Endodermal cell (in vitro differentiated cells): ENCODE measurements at regions not wholly inside any gene's neighbourhood (a gene's known extent, or its start where the extent isn't known, plus 50 kb on each side); places are given as distances from the start of the nearest gene placed in this dataset.
"Not testable (repeated sequence)": the region's sequence is repeated elsewhere in the genome, so short reads cannot be mapped to it uniquely, and the experiment has no call there.

ENCODE experiments used
- DNase-seq: peaks from one replicate; pipeline ENCODE4 v3.0.0-alpha.2; 2017
- H3K27ac ChIP-seq: 2 replicates; pipeline ENCODE4 v1.5.1; 2013; ENCODE audit warnings: mild to moderate bottlenecking, low read depth, low read length, moderate library complexity
- H3K27me3 ChIP-seq: 2 replicates; pipeline ENCODE4 v1.6.1; 2013; ENCODE audit warnings: mild to moderate bottlenecking, low read length, moderate library complexity; ENCODE audit not compliant: insufficient read depth, control insufficient read depth, poor library complexity, severe bottlenecking
- H3K36me3 ChIP-seq: 2 replicates; pipeline ENCODE4 v1.7.0; 2013; ENCODE audit warnings: mild to moderate bottlenecking, low read length, moderate library complexity; ENCODE audit not compliant: control insufficient read depth, insufficient read depth
- H3K4me1 ChIP-seq: one replicate; pipeline ENCODE4 v1.7.0; 2013; ENCODE audit warnings: low read length; ENCODE audit not compliant: control insufficient read depth, insufficient read depth
- H3K4me3 ChIP-seq: 2 replicates; pipeline ENCODE4 v1.5.1; 2013; ENCODE audit warnings: mild to moderate bottlenecking, low read length, moderate library complexity
- H3K9ac ChIP-seq: 2 replicates; pipeline ENCODE4 v1.6.1; 2013; ENCODE audit warnings: mild to moderate bottlenecking, low read length, moderate library complexity; ENCODE audit not compliant: poor library complexity, severe bottlenecking; ENCODE audit errors: extremely low read depth
- H3K9me3 ChIP-seq: 2 replicates; pipeline ENCODE4 v1.6.1; 2013; ENCODE audit warnings: mild to moderate bottlenecking, low read length, moderate library complexity; ENCODE audit not compliant: control insufficient read depth
- H3K27ac Mint-ChIP-seq: 2 replicates; pipeline ENCODE4 v1.8.0; 2020; ENCODE audit warnings: mixed read lengths
- H3K27me3 Mint-ChIP-seq: 2 replicates; pipeline ENCODE4 v1.8.0; 2021; ENCODE audit warnings: mild to moderate bottlenecking, mixed read lengths; ENCODE audit not compliant: insufficient read depth
- H3K36me3 Mint-ChIP-seq: 2 replicates; pipeline ENCODE4 v1.8.0; 2020; ENCODE audit warnings: low read depth, mixed read lengths
- H3K4me1 Mint-ChIP-seq: 2 replicates; pipeline ENCODE4 v1.8.0; 2020; ENCODE audit warnings: mixed read lengths
- H3K4me3 Mint-ChIP-seq: 2 replicates; pipeline ENCODE4 v1.8.0; 2020; ENCODE audit warnings: mild to moderate bottlenecking, moderate library complexity, mixed read lengths
- H3K9me3 Mint-ChIP-seq: 2 replicates; pipeline ENCODE4 v1.8.0; 2020; ENCODE audit warnings: mild to moderate bottlenecking, mixed read lengths
- WGBS, 2 experiments: methylation state at CpG; one replicate each; pipeline versions ENCODE4 v1.1.5 to v1.1.7; 2013; ENCODE audit warnings: missing lambda C conversion rate in 2 of 2, mixed read lengths in 1 of 2; ENCODE audit not compliant: insufficient coverage in 1 of 2, insufficient read length in 1 of 2; 5-methylcytosine and 5-hydroxymethylcytosine counted together
- TF ChIP-seq, protein P1 (sequence below): fragments of 200-600 bp; sonication (generic); conservative IDR thresholded peaks from 2 replicates; pipeline ENCODE4 v1.5.0; 2021; ENCODE audit warnings: antibody characterized with exemption, mild to moderate bottlenecking

DNA sequence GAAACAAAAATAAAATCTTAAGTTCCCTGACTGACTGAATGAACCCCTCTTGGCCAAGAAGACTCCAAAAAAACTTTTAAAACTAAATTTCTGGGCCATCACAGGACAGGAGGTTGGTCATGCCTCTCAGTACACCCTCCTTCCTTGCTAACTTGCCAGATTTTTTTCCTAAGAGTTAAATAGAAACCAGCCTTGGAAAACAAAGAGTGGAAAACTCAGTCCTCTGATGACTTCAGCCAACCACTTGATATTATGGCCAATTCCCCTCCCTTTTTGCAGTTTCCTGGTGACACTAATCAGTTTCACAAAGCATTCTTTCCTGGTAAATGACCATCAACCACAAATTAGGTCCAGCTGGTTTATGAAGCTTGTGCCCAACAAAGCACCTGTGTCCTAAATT lies 134.8 kb downstream of the ZNF648 start:
- Mint-ChIP-seq H3K36me3 (no peaks in the 10 kb centered on the region), H3K4me1 (no peaks in the 10 kb centered on the region), H3K27me3 (peaks cover 4% of the 10 kb centered on the region), H3K27ac (no peak overlapping the region), H3K9me3 (peaks cover 7% of the 10 kb centered on the region), H3K4me3 (no peak overlapping the region)
- H3K4me1 ChIP-seq: no peaks in the 10 kb centered on the region
- H3K4me3 ChIP-seq: no peak overlapping the region
- no peak overlapping the region for H3K9ac ChIP-seq
- H3K27ac ChIP-seq: no peak overlapping the region
- no peak for DNase-seq
- H3K36me3 ChIP-seq: no peaks in the 10 kb centered on the region
- H3K9me3 ChIP-seq: no peaks in the 10 kb centered on the region
- no peaks in the 10 kb centered on the region for H3K27me3 ChIP-seq
- TF ChIP-seq, protein P1, sequence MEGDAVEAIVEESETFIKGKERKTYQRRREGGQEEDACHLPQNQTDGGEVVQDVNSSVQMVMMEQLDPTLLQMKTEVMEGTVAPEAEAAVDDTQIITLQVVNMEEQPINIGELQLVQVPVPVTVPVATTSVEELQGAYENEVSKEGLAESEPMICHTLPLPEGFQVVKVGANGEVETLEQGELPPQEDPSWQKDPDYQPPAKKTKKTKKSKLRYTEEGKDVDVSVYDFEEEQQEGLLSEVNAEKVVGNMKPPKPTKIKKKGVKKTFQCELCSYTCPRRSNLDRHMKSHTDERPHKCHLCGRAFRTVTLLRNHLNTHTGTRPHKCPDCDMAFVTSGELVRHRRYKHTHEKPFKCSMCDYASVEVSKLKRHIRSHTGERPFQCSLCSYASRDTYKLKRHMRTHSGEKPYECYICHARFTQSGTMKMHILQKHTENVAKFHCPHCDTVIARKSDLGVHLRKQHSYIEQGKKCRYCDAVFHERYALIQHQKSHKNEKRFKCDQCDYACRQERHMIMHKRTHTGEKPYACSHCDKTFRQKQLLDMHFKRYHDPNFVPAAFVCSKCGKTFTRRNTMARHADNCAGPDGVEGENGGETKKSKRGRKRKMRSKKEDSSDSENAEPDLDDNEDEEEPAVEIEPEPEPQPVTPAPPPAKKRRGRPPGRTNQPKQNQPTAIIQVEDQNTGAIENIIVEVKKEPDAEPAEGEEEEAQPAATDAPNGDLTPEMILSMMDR: no peak

DNA sequence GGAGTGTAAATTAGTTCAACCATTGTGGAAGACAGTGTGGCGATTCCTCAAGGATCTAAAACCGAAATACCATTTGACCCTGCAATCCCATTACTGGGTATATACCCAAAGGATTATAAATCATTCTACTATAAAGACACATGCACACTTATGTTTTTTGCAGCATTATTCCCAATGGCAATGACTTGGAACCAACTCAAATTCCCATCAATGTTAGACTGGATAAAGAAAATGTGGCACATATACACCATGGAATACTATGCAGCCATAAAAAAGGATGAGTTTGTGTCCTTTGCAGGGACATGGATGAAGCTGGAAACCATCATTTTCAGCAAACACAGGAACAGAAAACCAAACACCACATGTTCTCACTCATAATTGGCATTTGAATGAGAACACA lies 137.5 kb downstream of the ZNF648 start:
- not testable (repeated sequence) for H3K4me3 ChIP-seq, H3K4me1 ChIP-seq, H3K27ac Mint-ChIP-seq, H3K9me3 Mint-ChIP-seq, H3K27me3 Mint-ChIP-seq, H3K9me3 ChIP-seq, H3K9ac ChIP-seq, H3K4me3 Mint-ChIP-seq, H3K27me3 ChIP-seq, H3K36me3 Mint-ChIP-seq, H3K36me3 ChIP-seq, DNase-seq, H3K4me1 Mint-ChIP-seq, H3K27ac ChIP-seq
- WGBS, 2 experiments: 93% methylated on average over 2 of the region's 2 CpGs; no CpG with 5 or more reads in 1 of the 2 experiments

- H3K4me1 ChIP-seq: no peaks in the 10 kb centered on the region
- TF ChIP-seq, protein P1: peak; percentile 81
- Mint-ChIP-seq H3K9me3 (peaks cover 5% of the 10 kb centered on the region), H3K4me3 (no peak overlapping the region), H3K27ac (peak overlapping the region; percentile 90), H3K27me3 (peaks cover 2% of the 10 kb centered on the region), H3K4me1 (peaks cover 6% of the 10 kb centered on the region), H3K36me3 (no peaks in the 10 kb centered on the region)
- peak; percentile 71 for DNase-seq
- H3K27ac ChIP-seq: no peak overlapping the region
- H3K36me3 ChIP-seq: no peaks in the 10 kb centered on the region
- WGBS, 2 experiments: 100% methylated on average over 1 of the region's 1 CpG; no CpG with 5 or more reads in 1 of the 2 experiments
- H3K27me3 ChIP-seq: no peaks in the 10 kb centered on the region
- no peaks in the 10 kb centered on the region for H3K9me3 ChIP-seq
- H3K9ac ChIP-seq: no peak overlapping the region
- no peak overlapping the region for H3K4me3 ChIP-seq
Measured at GRCh38 chr1:181919542-181919941, 142.0 kb downstream of the ZNF648 start.

- peak; percentile 89 for DNase-seq
- TF ChIP-seq, protein P1: no peak
- Mint-ChIP-seq H3K4me3 (no peak overlapping the region), H3K27ac (peak overlapping the region; percentile 90), H3K27me3 (peaks cover 2% of the 10 kb centered on the region), H3K4me1 (peaks cover 6% of the 10 kb centered on the region), H3K9me3 (peaks cover 2% of the 10 kb centered on the region), H3K36me3 (no peaks in the 10 kb centered on the region)
- Histone ChIP-seq H3K36me3 (no peaks in the 10 kb centered on the region), H3K4me1 (no peaks in the 10 kb centered on the region), H3K4me3 (no peak overlapping the region), H3K9ac (no peak overlapping the region), H3K9me3 (no peaks in the 10 kb centered on the region), H3K27ac (no peak overlapping the region), H3K27me3 (no peaks in the 10 kb centered on the region)
- 62 to 89% methylated on average over 3 to 7 of the region's 7 CpGs for WGBS, 2 experiments
Measured at GRCh38 chr1:181918880-181919525, 142.5 kb downstream of the ZNF648 start.
